H1 (cell line): ENCODE measurements at regions not wholly inside any gene's neighbourhood (a gene's known extent, or its start where the extent isn't known, plus 50 kb on each side); places are given as distances from the start of the nearest gene placed in this dataset.

Experiments used
- ASH2L ChIP-seq: fragments of 200-600, 300-600 bp; sonication (generic); IDR thresholded peaks from one replicate; pipeline ENCODE4 v1.7.1; 2017; ENCODE audit warnings: low read length
- BACH1 ChIP-seq: IDR thresholded peaks from 2 replicates; pipeline ENCODE4 v1.6.1; 2012; ENCODE audit warnings: low read length, improper control_type of control experiment
- CBX8 ChIP-seq: fragments of 300-800, 300-1000 bp; sonication (generic); IDR thresholded peaks from 2 replicates; pipeline ENCODE4 v1.7.1; 2016; ENCODE audit warnings: low read depth, low read length, borderline replicate concordance
- CREB1 ChIP-seq: IDR thresholded peaks from 2 replicates; pipeline ENCODE4 v1.6.1; 2012; ENCODE audit warnings: inconsistent platforms
- FOSL1 ChIP-seq: IDR thresholded peaks from 2 replicates; pipeline ENCODE4 v1.6.1; 2011; ENCODE audit warnings: mild to moderate bottlenecking, low read depth, low read length, moderate library complexity; ENCODE audit not compliant: insufficient read depth
- PHF8 ChIP-seq: fragments of 200-600 bp; sonication (generic); conservative IDR thresholded peaks from 2 replicates; pipeline ENCODE4 v1.7.1; 2012; ENCODE audit warnings: low read depth, mild to moderate bottlenecking, inconsistent platforms, low read length, moderate library complexity
- RFX5 ChIP-seq: IDR thresholded peaks from 2 replicates; pipeline ENCODE4 v1.6.1; 2011; ENCODE audit warnings: low read depth, low read length, improper control_type of control experiment, borderline replicate concordance
- RXRA ChIP-seq: IDR thresholded peaks from 2 replicates; pipeline ENCODE4 v1.6.1; 2011; ENCODE audit warnings: low read depth, mild to moderate bottlenecking, low read length, moderate library complexity; ENCODE audit not compliant: insufficient read depth
- SIX5 ChIP-seq: IDR thresholded peaks from 2 replicates; pipeline ENCODE4 v1.6.1; 2011; ENCODE audit warnings: mild to moderate bottlenecking, low read depth, low read length
- SRF ChIP-seq: IDR thresholded peaks from 2 replicates; pipeline ENCODE4 v1.6.1; 2011; ENCODE audit warnings: mild to moderate bottlenecking, low read depth, low read length, moderate library complexity
- SUZ12 ChIP-seq: fragments of 200-600 bp; sonication (generic); IDR thresholded peaks from 2 replicates; pipeline ENCODE4 v1.6.1; 2012; ENCODE audit warnings: mild to moderate bottlenecking, inconsistent platforms, low read length, moderate library complexity, mixed read lengths
- TBP ChIP-seq: IDR thresholded peaks from 2 replicates; pipeline ENCODE4 v1.6.1; 2011; ENCODE audit warnings: low read depth, low read length, improper control_type of control experiment
- TF ChIP-seq, protein P1 (sequence below): fragments of 300-600 bp; sonication (generic); IDR thresholded peaks from 2 replicates; pipeline ENCODE4 v1.7.1; 2012; ENCODE audit warnings: low read length, moderate library complexity, mild to moderate bottlenecking, inconsistent platforms; ENCODE audit not compliant: insufficient replicate concordance

DNA sequence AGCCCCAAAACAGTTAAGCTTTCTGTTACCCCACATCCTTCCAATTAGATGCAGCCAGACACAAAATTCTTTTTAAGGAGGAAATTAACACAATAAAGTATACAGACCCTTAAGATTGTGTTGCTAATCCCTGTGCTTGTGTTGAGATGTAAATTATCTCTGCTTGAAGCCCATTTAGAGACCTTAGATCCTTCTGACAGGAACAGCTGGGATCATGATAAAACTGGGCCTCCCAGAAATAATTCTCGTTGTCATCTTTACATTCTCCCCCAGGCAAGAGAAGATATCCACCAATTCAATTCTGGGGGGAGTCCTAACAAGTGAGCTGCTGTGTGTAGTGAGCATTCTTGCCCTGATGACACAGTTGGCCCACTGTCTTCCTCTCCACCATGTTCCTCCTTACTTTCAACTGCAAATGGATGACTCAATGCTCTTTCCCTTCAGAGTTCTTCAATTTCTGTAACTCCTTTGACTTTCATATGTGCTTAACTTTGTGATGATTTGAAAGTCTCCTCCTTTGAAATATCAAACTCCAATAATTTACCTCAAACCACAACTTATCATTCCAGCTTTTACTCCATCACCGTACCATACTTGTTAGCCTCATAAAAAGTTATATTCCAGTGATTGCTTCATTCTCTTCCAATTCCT lies 186.6 kb downstream of the RAP2B start (continued):
- TF ChIP-seq TBP (no peak), RXRA (no peak), ASH2L (no peak), SRF (no peak), SIX5 (no peak), PHF8 (no peak), RFX5 (no peak), CBX8 (no peak), SUZ12 (no peak), CREB1 (no peak), FOSL1 (no peak), BACH1 (no peak)
- TF ChIP-seq, protein P1, sequence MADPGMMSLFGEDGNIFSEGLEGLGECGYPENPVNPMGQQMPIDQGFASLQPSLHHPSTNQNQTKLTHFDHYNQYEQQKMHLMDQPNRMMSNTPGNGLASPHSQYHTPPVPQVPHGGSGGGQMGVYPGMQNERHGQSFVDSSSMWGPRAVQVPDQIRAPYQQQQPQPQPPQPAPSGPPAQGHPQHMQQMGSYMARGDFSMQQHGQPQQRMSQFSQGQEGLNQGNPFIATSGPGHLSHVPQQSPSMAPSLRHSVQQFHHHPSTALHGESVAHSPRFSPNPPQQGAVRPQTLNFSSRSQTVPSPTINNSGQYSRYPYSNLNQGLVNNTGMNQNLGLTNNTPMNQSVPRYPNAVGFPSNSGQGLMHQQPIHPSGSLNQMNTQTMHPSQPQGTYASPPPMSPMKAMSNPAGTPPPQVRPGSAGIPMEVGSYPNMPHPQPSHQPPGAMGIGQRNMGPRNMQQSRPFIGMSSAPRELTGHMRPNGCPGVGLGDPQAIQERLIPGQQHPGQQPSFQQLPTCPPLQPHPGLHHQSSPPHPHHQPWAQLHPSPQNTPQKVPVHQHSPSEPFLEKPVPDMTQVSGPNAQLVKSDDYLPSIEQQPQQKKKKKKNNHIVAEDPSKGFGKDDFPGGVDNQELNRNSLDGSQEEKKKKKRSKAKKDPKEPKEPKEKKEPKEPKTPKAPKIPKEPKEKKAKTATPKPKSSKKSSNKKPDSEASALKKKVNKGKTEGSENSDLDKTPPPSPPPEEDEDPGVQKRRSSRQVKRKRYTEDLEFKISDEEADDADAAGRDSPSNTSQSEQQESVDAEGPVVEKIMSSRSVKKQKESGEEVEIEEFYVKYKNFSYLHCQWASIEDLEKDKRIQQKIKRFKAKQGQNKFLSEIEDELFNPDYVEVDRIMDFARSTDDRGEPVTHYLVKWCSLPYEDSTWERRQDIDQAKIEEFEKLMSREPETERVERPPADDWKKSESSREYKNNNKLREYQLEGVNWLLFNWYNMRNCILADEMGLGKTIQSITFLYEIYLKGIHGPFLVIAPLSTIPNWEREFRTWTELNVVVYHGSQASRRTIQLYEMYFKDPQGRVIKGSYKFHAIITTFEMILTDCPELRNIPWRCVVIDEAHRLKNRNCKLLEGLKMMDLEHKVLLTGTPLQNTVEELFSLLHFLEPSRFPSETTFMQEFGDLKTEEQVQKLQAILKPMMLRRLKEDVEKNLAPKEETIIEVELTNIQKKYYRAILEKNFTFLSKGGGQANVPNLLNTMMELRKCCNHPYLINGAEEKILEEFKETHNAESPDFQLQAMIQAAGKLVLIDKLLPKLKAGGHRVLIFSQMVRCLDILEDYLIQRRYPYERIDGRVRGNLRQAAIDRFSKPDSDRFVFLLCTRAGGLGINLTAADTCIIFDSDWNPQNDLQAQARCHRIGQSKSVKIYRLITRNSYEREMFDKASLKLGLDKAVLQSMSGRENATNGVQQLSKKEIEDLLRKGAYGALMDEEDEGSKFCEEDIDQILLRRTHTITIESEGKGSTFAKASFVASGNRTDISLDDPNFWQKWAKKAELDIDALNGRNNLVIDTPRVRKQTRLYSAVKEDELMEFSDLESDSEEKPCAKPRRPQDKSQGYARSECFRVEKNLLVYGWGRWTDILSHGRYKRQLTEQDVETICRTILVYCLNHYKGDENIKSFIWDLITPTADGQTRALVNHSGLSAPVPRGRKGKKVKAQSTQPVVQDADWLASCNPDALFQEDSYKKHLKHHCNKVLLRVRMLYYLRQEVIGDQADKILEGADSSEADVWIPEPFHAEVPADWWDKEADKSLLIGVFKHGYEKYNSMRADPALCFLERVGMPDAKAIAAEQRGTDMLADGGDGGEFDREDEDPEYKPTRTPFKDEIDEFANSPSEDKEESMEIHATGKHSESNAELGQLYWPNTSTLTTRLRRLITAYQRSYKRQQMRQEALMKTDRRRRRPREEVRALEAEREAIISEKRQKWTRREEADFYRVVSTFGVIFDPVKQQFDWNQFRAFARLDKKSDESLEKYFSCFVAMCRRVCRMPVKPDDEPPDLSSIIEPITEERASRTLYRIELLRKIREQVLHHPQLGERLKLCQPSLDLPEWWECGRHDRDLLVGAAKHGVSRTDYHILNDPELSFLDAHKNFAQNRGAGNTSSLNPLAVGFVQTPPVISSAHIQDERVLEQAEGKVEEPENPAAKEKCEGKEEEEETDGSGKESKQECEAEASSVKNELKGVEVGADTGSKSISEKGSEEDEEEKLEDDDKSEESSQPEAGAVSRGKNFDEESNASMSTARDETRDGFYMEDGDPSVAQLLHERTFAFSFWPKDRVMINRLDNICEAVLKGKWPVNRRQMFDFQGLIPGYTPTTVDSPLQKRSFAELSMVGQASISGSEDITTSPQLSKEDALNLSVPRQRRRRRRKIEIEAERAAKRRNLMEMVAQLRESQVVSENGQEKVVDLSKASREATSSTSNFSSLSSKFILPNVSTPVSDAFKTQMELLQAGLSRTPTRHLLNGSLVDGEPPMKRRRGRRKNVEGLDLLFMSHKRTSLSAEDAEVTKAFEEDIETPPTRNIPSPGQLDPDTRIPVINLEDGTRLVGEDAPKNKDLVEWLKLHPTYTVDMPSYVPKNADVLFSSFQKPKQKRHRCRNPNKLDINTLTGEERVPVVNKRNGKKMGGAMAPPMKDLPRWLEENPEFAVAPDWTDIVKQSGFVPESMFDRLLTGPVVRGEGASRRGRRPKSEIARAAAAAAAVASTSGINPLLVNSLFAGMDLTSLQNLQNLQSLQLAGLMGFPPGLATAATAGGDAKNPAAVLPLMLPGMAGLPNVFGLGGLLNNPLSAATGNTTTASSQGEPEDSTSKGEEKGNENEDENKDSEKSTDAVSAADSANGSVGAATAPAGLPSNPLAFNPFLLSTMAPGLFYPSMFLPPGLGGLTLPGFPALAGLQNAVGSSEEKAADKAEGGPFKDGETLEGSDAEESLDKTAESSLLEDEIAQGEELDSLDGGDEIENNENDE = no peak
